Thymus (tissue), 11 donors: ENCODE measurements at regions not wholly inside any gene's neighbourhood (a gene's known extent, or its start where the extent isn't known, plus 50 kb on each side); places are given as distances from the start of the nearest gene placed in this dataset.

ENCODE experiments used
- DNase-seq, 9 donors: peaks; one replicate each; pipeline ENCODE4 v3.0.0-alpha.2; 2013; ENCODE audit warnings: low spot score in 9 of 9, low read depth in 6 of 9, missing footprints in 1 of 9
- H3K27ac ChIP-seq, 2 donors: one replicate each; pipeline ENCODE4 v1.5.1; 2013; ENCODE audit warnings: control low read depth in 1 of 2, low read depth in 1 of 2, low read length in 1 of 2, mild to moderate bottlenecking in 1 of 2, moderate library complexity in 1 of 2
- H3K27me3 ChIP-seq, 2 donors: one replicate each; pipeline ENCODE4 v1.5.1; 2013; ENCODE audit warnings: low read length in 1 of 2; ENCODE audit not compliant: control insufficient read depth in 2 of 2, insufficient read depth in 1 of 2
- H3K36me3 ChIP-seq, 2 donors: one replicate each; pipeline ENCODE4 v1.5.1; 2013; ENCODE audit warnings: low read length in 1 of 2, mild to moderate bottlenecking in 1 of 2, moderate library complexity in 1 of 2; ENCODE audit not compliant: control insufficient read depth in 2 of 2, insufficient read depth in 2 of 2
- H3K4me1 ChIP-seq, 2 donors: one replicate each; pipeline ENCODE4 v1.5.1; 2013; ENCODE audit warnings: low read length in 2 of 2; ENCODE audit not compliant: control insufficient read depth in 2 of 2, insufficient read depth in 2 of 2
- H3K4me3 ChIP-seq, 2 donors: one replicate each; pipeline ENCODE4 v1.5.1; 2013; ENCODE audit warnings: low read length in 2 of 2, control low read depth in 1 of 2, mild to moderate bottlenecking in 1 of 2
- H3K9me3 ChIP-seq, 2 donors: one replicate each; pipeline ENCODE4 v1.5.1; 2013; ENCODE audit warnings: low read length in 1 of 2, mild to moderate bottlenecking in 1 of 2; ENCODE audit not compliant: control insufficient read depth in 2 of 2, insufficient read depth in 1 of 2
- WGBS: extraction: QIAGEN DNeasy Blood & Tissue Kit; methylation state at CpG from one replicate; pipeline ENCODE4 v1.1.7; 2013; 5-methylcytosine and 5-hydroxymethylcytosine counted together
- donor health status: healthy.

GRCh38 chr12:59938190-59938962, 342.5 kb downstream of the SLC16A7 start:
- DNase-seq = no peak
- Histone ChIP-seq H3K4me1 (no peaks in the 10 kb centered on the region), H3K27me3 (no peaks in the 10 kb centered on the region), H3K36me3 (no peaks in the 10 kb centered on the region), H3K4me3 (no peak overlapping the region), H3K27ac (no peak overlapping the region), H3K9me3 (no peaks in the 10 kb centered on the region)
- WGBS = 86% methylated on average over 8 of the region's 8 CpGs

GRCh38 chr12:59940631-59941342, 345.0 kb downstream of the SLC16A7 start:
- no peak overlapping the region for H3K27ac ChIP-seq
- no peaks in the 10 kb centered on the region for H3K36me3 ChIP-seq
- no peaks in the 10 kb centered on the region for H3K9me3 ChIP-seq
- WGBS = 69% methylated on average over 4 of the region's 4 CpGs
- no peak overlapping the region for H3K4me3 ChIP-seq
- H3K4me1 ChIP-seq = no peaks in the 10 kb centered on the region
- H3K27me3 ChIP-seq = no peaks in the 10 kb centered on the region
- no peak for DNase-seq

GRCh38 chr12:59941461-59941860, 345.6 kb downstream of the SLC16A7 start:
- no peaks in the 10 kb centered on the region for H3K9me3 ChIP-seq
- no peak overlapping the region for H3K27ac ChIP-seq
- DNase-seq = no peak
- no peaks in the 10 kb centered on the region for H3K4me1 ChIP-seq
- no peak overlapping the region for H3K4me3 ChIP-seq
- no peaks in the 10 kb centered on the region for H3K27me3 ChIP-seq
- no peaks in the 10 kb centered on the region for H3K36me3 ChIP-seq

- H3K27ac ChIP-seq = no peak overlapping the region
- H3K9me3 ChIP-seq = no peaks in the 10 kb centered on the region
- H3K4me3 ChIP-seq = no peak overlapping the region
- no peaks in the 10 kb centered on the region for H3K36me3 ChIP-seq
- H3K4me1 ChIP-seq = no peaks in the 10 kb centered on the region
- no peaks in the 10 kb centered on the region for H3K27me3 ChIP-seq
- no peak for DNase-seq
These were observed 348.3 kb downstream of the SLC16A7 start for GRCh38 chr12:59944177-59944576.

- DNase-seq = no peak
- Histone ChIP-seq H3K4me1 (no peaks in the 10 kb centered on the region), H3K27me3 (no peaks in the 10 kb centered on the region), H3K27ac (no peak overlapping the region), H3K4me3 (no peak overlapping the region), H3K9me3 (no peaks in the 10 kb centered on the region), H3K36me3 (no peaks in the 10 kb centered on the region)
- WGBS = 88% methylated on average over 2 of the region's 2 CpGs
These were observed 350.8 kb downstream of the SLC16A7 start for GRCh38 chr12:59946635-59947034.

GRCh38 chr12:59963546-59963945, 367.7 kb downstream of the SLC16A7 start:
- H3K27me3 ChIP-seq = no peaks in the 10 kb centered on the region
- no peaks in the 10 kb centered on the region for H3K36me3 ChIP-seq
- no peak for DNase-seq
- H3K27ac ChIP-seq = no peak overlapping the region
- no peaks in the 10 kb centered on the region for H3K4me1 ChIP-seq
- H3K9me3 ChIP-seq = no peaks in the 10 kb centered on the region
- 97% methylated on average over 1 of the region's 1 CpG for WGBS
- H3K4me3 ChIP-seq = no peak overlapping the region

- Histone ChIP-seq H3K27me3 (no peaks in the 10 kb centered on the region), H3K27ac (no peak overlapping the region), H3K4me3 (no peak overlapping the region), H3K9me3 (no peaks in the 10 kb centered on the region), H3K36me3 (no peaks in the 10 kb centered on the region), H3K4me1 (no peaks in the 10 kb centered on the region)
- 78% methylated on average over 4 of the region's 4 CpGs for WGBS
- no peak for DNase-seq
These were observed 377.1 kb downstream of the SLC16A7 start for GRCh38 chr12:59972905-59973304.

GRCh38 chr12:59973515-59973914, 377.7 kb downstream of the SLC16A7 start:
- WGBS = 95% methylated on average over 2 of the region's 2 CpGs

GRCh38 chr12:59977779-59978178, 381.9 kb downstream of the SLC16A7 start:
- Histone ChIP-seq H3K4me1 (no peaks in the 10 kb centered on the region), H3K36me3 (no peaks in the 10 kb centered on the region), H3K9me3 (no peaks in the 10 kb centered on the region), H3K27ac (no peak overlapping the region), H3K27me3 (no peaks in the 10 kb centered on the region), H3K4me3 (no peak overlapping the region)
- 63% methylated on average over 4 of the region's 4 CpGs for WGBS
- DNase-seq = no peak

More at GRCh38 chr12:59973515-59973914, 377.7 kb downstream of the SLC16A7 start:
- Histone ChIP-seq H3K4me1 (no peaks in the 10 kb centered on the region), H3K36me3 (no peaks in the 10 kb centered on the region), H3K9me3 (no peaks in the 10 kb centered on the region), H3K27ac (no peak overlapping the region), H3K4me3 (no peak overlapping the region), H3K27me3 (no peaks in the 10 kb centered on the region)
- no peak for DNase-seq
